GM23338 (cell line): ENCODE measurements at regions not wholly inside any gene's neighbourhood (a gene's known extent, or its start where the extent isn't known, plus 50 kb on each side); places are given as distances from the start of the nearest gene placed in this dataset.

ENCODE experiments used
- CREB1 ChIP-seq: fragments of 250-450 bp; sonication (Bioruptor Pico); IDR thresholded peaks from 2 replicates; pipeline ENCODE4 v1.5.0; 2020; ENCODE audit warnings: low read depth, mild to moderate bottlenecking, moderate library complexity
- EZH2 ChIP-seq: fragments of 200-600 bp; sonication (generic); IDR thresholded peaks from one replicate; pipeline ENCODE4 v1.8.0; 2017; ENCODE audit warnings: antibody characterized with exemption, mild to moderate bottlenecking, low read depth; ENCODE audit not compliant: unreplicated experiment
- EZH2phosphoT487 ChIP-seq: fragments of 200-600 bp; sonication (generic); IDR thresholded peaks from one replicate; pipeline ENCODE4 v1.8.1; 2018; ENCODE audit warnings: antibody characterized with exemption; ENCODE audit not compliant: unreplicated experiment
- JUNB ChIP-seq: IDR thresholded peaks from one replicate; pipeline ENCODE4 v1.6.1; 2016; ENCODE audit warnings: antibody characterized with exemption; ENCODE audit not compliant: unreplicated experiment
- NANOG ChIP-seq: IDR thresholded peaks from 2 replicates; pipeline ENCODE4 v1.6.1; 2016; ENCODE audit warnings: antibody characterized with exemption, borderline replicate concordance
- POLR2AphosphoS5 ChIP-seq: IDR thresholded peaks from 2 replicates; pipeline ENCODE4 v1.6.1; 2016; ENCODE audit warnings: antibody characterized with exemption, low read depth
- ZNF114 ChIP-seq: fragments of 250-450 bp; sonication (Bioruptor Pico); IDR thresholded peaks from 2 replicates; pipeline ENCODE4 v1.5.0; 2020; ENCODE audit warnings: mild to moderate bottlenecking, moderate library complexity
- ZNF331 ChIP-seq: fragments of 250-450 bp; sonication (Bioruptor Pico); IDR thresholded peaks from 2 replicates; pipeline ENCODE4 v1.5.0; 2020; ENCODE audit warnings: low read depth, mild to moderate bottlenecking, moderate library complexity
- TF ChIP-seq, protein P1 (sequence below), 2 experiments: fragments of 200-600 bp in 1 of 2; sonication (generic) in 1 of 2; conservative IDR thresholded peaks; 2 replicates each; pipeline versions ENCODE4 v1.5.1 to v1.6.1; 2016 to 2017; ENCODE audit warnings: antibody characterized with exemption in 2 of 2, low read depth in 2 of 2, mild to moderate bottlenecking in 2 of 2, moderate library complexity in 1 of 2
- TF ChIP-seq, protein P2 (sequence below): IDR thresholded peaks from one replicate; pipeline ENCODE4 v1.6.1; 2018; ENCODE audit warnings: antibody characterized with exemption; ENCODE audit not compliant: unreplicated experiment
- TF ChIP-seq, protein P3 (sequence below): fragments of 250-450 bp; sonication (Bioruptor Pico); IDR thresholded peaks from 2 replicates; pipeline ENCODE4 v1.5.0; 2020; ENCODE audit warnings: mild to moderate bottlenecking, moderate library complexity

DNA sequence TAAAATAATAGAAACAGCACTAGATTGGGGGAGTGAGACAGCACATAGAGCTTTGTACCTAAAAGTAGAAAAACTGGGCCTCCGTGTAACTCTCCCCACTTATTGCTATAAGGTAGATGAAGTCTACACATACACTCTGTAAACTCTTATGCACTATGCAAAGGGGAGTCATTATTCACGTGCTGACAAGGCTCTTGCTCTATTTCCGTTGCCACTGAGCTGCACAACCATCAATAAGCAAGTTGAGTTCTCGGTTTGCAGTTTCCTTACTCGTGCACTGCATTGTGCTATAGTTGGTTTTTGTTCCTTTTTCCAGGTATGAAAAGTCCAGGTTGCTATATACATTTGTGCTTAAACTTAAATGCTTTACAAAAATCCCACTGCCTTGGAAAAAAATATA is 294.0 kb upstream of the DACH1 start:
- TF ChIP-seq, protein P1, sequence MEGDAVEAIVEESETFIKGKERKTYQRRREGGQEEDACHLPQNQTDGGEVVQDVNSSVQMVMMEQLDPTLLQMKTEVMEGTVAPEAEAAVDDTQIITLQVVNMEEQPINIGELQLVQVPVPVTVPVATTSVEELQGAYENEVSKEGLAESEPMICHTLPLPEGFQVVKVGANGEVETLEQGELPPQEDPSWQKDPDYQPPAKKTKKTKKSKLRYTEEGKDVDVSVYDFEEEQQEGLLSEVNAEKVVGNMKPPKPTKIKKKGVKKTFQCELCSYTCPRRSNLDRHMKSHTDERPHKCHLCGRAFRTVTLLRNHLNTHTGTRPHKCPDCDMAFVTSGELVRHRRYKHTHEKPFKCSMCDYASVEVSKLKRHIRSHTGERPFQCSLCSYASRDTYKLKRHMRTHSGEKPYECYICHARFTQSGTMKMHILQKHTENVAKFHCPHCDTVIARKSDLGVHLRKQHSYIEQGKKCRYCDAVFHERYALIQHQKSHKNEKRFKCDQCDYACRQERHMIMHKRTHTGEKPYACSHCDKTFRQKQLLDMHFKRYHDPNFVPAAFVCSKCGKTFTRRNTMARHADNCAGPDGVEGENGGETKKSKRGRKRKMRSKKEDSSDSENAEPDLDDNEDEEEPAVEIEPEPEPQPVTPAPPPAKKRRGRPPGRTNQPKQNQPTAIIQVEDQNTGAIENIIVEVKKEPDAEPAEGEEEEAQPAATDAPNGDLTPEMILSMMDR (conservative IDR thresholded peaks at IDR 0.05; ENCODE audit: low read depth in 2 of 2), result no peak
- TF ChIP-seq, protein P2, sequence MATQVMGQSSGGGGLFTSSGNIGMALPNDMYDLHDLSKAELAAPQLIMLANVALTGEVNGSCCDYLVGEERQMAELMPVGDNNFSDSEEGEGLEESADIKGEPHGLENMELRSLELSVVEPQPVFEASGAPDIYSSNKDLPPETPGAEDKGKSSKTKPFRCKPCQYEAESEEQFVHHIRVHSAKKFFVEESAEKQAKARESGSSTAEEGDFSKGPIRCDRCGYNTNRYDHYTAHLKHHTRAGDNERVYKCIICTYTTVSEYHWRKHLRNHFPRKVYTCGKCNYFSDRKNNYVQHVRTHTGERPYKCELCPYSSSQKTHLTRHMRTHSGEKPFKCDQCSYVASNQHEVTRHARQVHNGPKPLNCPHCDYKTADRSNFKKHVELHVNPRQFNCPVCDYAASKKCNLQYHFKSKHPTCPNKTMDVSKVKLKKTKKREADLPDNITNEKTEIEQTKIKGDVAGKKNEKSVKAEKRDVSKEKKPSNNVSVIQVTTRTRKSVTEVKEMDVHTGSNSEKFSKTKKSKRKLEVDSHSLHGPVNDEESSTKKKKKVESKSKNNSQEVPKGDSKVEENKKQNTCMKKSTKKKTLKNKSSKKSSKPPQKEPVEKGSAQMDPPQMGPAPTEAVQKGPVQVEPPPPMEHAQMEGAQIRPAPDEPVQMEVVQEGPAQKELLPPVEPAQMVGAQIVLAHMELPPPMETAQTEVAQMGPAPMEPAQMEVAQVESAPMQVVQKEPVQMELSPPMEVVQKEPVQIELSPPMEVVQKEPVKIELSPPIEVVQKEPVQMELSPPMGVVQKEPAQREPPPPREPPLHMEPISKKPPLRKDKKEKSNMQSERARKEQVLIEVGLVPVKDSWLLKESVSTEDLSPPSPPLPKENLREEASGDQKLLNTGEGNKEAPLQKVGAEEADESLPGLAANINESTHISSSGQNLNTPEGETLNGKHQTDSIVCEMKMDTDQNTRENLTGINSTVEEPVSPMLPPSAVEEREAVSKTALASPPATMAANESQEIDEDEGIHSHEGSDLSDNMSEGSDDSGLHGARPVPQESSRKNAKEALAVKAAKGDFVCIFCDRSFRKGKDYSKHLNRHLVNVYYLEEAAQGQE, result no peak
- TF ChIP-seq EZH2phosphoT487 (no peak), ZNF331 (CRISPR knock-in tag) (no peak), POLR2AphosphoS5 (no peak), NANOG (no peak), JUNB (no peak), EZH2 (no peak), CREB1 (no peak), ZNF114 (CRISPR knock-in tag) (no peak)
- TF ChIP-seq, protein P3, sequence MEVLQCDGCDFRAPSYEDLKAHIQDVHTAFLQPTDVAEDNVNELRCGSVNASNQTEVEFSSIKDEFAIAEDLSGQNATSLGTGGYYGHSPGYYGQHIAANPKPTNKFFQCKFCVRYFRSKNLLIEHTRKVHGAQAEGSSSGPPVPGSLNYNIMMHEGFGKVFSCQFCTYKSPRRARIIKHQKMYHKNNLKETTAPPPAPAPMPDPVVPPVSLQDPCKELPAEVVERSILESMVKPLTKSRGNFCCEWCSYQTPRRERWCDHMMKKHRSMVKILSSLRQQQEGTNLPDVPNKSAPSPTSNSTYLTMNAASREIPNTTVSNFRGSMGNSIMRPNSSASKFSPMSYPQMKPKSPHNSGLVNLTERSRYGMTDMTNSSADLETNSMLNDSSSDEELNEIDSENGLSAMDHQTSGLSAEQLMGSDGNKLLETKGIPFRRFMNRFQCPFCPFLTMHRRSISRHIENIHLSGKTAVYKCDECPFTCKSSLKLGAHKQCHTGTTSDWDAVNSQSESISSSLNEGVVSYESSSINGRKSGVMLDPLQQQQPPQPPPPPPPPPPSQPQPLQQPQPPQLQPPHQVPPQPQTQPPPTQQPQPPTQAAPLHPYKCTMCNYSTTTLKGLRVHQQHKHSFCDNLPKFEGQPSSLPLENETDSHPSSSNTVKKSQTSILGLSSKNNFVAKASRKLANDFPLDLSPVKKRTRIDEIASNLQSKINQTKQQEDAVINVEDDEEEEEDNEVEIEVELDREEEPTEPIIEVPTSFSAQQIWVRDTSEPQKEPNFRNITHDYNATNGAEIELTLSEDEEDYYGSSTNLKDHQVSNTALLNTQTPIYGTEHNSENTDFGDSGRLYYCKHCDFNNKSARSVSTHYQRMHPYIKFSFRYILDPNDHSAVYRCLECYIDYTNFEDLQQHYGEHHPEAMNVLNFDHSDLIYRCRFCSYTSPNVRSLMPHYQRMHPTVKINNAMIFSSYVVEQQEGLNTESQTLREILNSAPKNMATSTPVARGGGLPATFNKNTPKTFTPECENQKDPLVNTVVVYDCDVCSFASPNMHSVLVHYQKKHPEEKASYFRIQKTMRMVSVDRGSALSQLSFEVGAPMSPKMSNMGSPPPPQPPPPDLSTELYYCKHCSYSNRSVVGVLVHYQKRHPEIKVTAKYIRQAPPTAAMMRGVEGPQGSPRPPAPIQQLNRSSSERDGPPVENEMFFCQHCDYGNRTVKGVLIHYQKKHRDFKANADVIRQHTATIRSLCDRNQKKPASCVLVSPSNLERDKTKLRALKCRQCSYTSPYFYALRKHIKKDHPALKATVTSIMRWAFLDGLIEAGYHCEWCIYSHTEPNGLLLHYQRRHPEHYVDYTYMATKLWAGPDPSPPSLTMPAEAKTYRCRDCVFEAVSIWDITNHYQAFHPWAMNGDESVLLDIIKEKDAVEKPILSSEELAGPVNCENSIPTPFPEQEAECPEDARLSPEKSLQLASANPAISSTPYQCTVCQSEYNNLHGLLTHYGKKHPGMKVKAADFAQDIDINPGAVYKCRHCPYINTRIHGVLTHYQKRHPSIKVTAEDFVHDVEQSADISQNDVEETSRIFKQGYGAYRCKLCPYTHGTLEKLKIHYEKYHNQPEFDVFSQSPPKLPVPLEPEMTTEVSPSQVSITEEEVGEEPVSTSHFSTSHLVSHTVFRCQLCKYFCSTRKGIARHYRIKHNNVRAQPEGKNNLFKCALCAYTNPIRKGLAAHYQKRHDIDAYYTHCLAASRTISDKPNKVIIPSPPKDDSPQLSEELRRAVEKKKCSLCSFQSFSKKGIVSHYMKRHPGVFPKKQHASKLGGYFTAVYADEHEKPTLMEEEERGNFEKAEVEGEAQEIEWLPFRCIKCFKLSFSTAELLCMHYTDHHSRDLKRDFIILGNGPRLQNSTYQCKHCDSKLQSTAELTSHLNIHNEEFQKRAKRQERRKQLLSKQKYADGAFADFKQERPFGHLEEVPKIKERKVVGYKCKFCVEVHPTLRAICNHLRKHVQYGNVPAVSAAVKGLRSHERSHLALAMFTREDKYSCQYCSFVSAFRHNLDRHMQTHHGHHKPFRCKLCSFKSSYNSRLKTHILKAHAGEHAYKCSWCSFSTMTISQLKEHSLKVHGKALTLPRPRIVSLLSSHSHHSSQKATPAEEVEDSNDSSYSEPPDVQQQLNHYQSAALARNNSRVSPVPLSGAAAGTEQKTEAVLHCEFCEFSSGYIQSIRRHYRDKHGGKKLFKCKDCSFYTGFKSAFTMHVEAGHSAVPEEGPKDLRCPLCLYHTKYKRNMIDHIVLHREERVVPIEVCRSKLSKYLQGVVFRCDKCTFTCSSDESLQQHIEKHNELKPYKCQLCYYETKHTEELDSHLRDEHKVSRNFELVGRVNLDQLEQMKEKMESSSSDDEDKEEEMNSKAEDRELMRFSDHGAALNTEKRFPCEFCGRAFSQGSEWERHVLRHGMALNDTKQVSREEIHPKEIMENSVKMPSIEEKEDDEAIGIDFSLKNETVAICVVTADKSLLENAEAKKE (CRISPR knock-in tag), result no peak
